GM12873 (cell line): ENCODE measurements at regions not wholly inside any gene's neighbourhood (a gene's known extent, or its start where the extent isn't known, plus 50 kb on each side); places are given as distances from the start of the nearest gene placed in this dataset.

Experiments used
- TF ChIP-seq, protein P1 (sequence below): IDR thresholded peaks from 2 replicates; pipeline ENCODE4 v1.5.1; 2012; ENCODE audit warnings: low read depth, mild to moderate bottlenecking, moderate library complexity, low read length, control low read depth; ENCODE audit not compliant: insufficient read depth; ENCODE audit errors: missing control alignments

GRCh38 chr5:71895546-71895945 lies 176.5 kb downstream of the CARTPT start:
- TF ChIP-seq, protein P1, sequence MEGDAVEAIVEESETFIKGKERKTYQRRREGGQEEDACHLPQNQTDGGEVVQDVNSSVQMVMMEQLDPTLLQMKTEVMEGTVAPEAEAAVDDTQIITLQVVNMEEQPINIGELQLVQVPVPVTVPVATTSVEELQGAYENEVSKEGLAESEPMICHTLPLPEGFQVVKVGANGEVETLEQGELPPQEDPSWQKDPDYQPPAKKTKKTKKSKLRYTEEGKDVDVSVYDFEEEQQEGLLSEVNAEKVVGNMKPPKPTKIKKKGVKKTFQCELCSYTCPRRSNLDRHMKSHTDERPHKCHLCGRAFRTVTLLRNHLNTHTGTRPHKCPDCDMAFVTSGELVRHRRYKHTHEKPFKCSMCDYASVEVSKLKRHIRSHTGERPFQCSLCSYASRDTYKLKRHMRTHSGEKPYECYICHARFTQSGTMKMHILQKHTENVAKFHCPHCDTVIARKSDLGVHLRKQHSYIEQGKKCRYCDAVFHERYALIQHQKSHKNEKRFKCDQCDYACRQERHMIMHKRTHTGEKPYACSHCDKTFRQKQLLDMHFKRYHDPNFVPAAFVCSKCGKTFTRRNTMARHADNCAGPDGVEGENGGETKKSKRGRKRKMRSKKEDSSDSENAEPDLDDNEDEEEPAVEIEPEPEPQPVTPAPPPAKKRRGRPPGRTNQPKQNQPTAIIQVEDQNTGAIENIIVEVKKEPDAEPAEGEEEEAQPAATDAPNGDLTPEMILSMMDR, result no peak

- TF ChIP-seq, protein P1, result no peak
These were observed 180.8 kb downstream of the CARTPT start for GRCh38 chr5:71899865-71900342.

DNA sequence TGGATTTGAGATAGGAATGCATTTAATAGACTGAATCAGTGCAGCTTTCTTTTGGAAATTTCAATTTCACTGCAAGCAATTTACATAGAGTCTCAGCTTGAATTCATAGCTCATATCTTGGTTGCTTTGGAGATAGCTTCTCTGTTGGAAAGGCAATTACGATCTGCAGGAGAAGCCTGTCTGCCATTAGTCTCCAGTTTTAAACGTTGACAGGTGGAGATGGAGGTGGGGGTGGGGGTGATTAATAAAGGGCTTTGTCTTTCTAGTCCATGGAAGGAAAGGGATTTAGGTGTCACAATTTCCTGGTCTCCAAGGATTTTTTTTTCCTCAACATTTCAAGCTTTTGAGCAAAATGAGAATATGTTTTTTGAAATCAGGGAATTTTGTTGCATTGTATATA lies 184.7 kb downstream of the CARTPT start:
- TF ChIP-seq, protein P1, result no peak

DNA sequence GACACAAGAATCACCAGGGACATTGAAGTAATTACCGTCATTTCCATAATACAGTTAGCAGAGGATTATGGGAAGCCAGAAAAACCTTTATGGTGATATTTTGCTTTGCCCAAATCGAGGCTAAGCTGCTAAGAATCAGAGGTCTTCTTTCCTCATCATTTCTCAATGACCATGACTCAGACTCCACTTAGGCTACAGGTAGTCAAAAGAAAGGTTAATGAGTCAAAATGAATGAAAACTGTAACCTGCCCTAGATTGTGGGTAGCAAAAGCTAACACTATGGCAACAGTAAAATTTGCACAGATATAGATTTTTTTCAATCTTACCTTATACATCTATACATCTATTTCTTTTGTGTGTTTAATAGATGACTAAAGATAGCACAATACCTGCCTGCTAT lies 185.8 kb downstream of the CARTPT start:
- TF ChIP-seq, protein P1, result no peak

GRCh38 chr5:71905834-71906711 lies 187.0 kb downstream of the CARTPT start:
- TF ChIP-seq, protein P1, result no peak

- TF ChIP-seq, protein P1, result no peak
These were observed 188.0 kb downstream of the CARTPT start for GRCh38 chr5:71907001-71907588.

DNA sequence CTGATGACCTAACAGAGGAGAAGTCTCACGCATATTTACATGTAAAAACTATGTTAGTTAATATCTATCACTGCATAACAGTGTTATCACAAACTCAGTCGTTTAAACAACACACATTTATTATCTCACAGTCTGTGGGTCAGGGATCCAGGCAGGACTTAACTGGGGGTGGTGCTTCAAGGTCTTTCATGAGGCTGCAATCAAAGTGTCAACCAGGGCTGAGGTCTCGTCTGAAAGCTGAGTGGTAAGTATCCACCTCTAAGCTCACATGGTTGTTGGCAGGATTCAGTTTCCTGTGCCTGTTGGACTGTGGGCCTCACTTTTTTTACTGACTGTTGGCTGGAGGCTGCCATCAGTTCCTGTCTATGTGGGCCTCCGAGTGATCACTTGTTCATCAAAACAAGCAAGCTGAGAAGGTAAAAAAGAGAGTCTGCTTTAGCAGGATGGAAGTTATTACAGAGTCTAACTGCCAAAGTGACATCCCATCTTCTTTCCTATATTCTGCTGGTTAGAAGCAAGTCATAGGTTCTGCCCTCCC lies 188.6 kb downstream of the CARTPT start:
- TF ChIP-seq, protein P1, result no peak
